ENCODE measurements at regions not wholly inside any gene's neighbourhood (a gene's known extent, or its start where the extent isn't known, plus 50 kb on each side); places are given as distances from the start of the nearest gene placed in this dataset.
"Not testable (repeated sequence)": the region's sequence is repeated elsewhere in the genome, so short reads cannot be mapped to it uniquely, and the experiment has no call there.

DNA sequence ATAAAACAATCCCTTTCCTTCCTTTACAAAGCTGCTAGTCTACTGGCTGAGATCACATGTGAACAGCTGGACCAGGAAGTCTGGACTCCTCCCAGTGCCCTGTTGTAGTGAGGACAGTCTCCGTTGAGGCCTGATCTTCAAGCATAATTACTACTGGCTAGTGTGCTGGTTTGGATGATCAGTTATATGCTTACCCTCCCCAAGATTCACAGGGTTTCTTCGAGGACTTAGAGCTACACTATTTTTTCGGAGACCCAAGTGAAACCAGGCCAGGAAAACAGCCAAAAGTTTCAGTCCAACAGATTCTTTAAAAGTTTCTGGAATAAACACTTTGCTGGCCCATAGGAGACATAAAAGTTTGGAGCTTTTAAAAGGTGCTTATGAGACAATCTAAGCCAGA is 194.9 kb upstream of the CDH11 start:
- DNase-seq: no peak

- DNase-seq: no peak
These were observed 193.4 kb upstream of the CDH11 start for GRCh38 chr16:65315081-65315780.

- DNase-seq: no peak
These were observed 192.8 kb upstream of the CDH11 start for GRCh38 chr16:65314627-65315008.

DNA sequence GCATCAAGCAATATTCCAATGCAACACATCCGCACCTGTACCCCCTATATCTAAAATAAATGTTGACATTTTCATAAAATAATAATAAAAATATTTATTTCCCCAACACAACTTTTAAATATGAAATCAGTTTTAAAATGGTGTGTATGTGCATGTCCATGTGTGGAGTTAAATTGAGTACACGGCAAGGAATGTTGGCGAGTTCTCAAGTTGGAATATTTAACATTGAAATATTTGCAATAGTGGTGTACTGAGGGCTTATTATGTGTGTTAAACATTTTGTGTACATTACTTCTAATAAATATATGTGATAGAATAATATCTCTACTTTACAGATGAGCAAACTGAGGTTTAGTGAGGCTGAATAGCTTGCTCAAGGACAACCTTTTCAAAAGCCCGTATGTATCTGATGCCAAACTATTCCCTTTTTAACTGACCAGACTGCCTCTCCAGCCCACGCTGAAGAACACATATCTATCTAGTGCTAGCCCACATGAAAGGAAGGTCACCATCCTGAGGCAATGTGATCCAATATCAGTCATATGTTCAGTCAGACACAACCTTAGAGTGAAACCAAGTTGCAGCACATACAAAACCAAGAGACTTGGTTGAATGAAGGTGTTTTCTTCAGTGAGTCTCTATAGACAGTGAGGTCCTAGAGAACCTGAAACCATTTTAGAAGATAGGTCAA is 192.2 kb upstream of the CDH11 start:
- no peak for DNase-seq

GRCh38 chr16:65312795-65313194 is 190.9 kb upstream of the CDH11 start:
- DNase-seq: no peak

- DNase-seq: no peak
These were observed 190.2 kb upstream of the CDH11 start for GRCh38 chr16:65312071-65312470.

- DNase-seq: not testable (repeated sequence)
These were observed 188.6 kb upstream of the CDH11 start for GRCh38 chr16:65310491-65310890.

GRCh38 chr16:65309354-65309753 is 187.5 kb upstream of the CDH11 start:
- DNase-seq: peak; percentile 49

- DNase-seq: no peak
These were observed 186.6 kb upstream of the CDH11 start for GRCh38 chr16:65308506-65308905.

GRCh38 chr16:65307286-65307685 is 185.4 kb upstream of the CDH11 start:
- no peak for DNase-seq

GRCh38 chr16:65306722-65307121 is 184.9 kb upstream of the CDH11 start:
- no peak for DNase-seq

- no peak for DNase-seq
These were observed 184.4 kb upstream of the CDH11 start for GRCh38 chr16:65306300-65306699.

DNA sequence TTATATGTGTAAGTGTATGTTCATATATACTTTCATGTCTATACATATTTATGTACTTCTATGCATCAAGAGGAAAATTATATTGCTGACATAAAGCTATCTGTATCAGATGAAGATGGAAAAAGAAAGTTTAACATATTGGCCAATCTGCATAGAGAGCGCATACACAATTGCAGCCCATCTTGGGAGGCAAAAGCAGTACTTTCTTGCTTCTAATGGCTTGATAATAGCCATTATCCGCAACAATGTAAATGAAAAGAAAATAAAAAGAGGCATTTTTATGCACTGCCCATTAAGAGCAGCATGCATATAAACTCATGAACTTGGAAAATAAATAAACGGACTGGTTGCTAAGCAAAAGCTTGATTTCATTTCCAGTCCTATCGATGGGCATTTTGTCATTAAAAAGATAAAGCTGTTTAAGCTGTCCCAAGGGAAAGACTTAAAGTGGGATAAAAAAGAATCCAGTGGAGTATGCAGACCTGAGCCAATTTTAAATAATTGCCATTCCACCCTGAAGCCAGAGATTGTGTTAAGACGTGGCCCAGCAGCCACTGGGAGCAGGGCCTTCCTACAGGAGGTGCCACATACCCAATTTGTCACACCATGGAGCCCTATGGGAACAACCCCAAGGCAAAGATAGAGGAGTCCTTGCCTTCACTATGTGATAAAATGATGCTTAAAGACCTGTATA is 183.6 kb upstream of the CDH11 start:
- DNase-seq: no peak

DNA sequence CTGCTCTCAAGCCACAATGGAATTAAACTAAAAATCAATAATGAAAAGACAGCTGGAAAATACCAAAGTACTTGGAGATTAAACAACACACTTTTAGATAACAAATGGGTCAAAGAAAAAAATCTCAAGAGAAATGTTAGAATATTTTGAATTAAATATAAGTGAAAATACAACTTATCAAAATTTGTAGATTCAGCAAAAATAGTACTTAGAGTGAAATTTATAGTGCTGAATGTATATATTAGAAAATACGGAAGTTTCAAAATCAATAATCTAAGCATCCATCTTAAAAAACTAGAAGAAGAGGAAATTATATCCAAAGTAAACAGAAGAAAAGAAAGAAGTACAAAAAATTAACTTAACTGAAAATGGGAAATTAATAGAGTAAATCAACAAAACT is 179.2 kb upstream of the CDH11 start:
- no peak for DNase-seq

DNA sequence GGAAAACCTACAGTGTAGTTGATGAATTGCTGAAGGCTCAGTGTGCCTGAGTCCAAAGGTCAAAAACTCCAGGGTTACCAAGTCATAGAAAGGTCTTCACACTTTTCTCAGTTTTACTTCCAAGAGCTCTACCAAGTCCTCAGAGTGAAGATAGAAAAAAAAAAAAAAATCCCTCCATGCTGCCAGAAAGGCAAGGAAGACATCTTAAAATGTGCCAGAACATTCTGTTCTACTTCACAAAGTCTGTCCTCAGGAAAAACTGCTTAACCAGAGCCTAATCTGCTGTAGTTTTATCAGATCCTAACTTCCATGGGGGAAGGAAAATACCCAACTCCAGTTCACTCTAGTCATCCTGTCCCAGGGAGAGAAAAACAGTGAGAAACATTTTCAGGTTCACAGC is 175.6 kb upstream of the CDH11 start:
- no peak for DNase-seq

- no peak for DNase-seq
These were observed 173.7 kb upstream of the CDH11 start for GRCh38 chr16:65295527-65295926.

GRCh38 chr16:65294708-65295107 is 172.8 kb upstream of the CDH11 start:
- no peak for DNase-seq

DNA sequence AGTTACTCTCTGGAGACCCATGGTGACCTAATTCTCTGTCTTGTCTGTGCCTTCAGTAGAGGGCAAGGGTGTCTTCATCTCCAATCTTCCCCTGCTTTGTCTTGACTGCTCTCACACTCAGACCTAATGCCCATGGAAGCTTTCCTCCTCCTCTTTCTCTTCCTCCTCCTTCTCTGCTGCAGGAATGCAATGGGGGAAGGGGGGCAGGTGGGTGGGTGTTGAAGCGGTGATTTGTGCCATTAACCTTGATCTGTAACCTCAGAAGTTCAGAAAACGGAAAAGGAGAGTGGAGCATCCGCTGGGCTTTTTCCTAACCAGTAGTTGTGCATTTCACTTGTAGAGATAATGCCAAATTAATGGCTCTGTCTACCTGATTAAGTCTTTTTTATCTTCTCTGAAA is 172.3 kb upstream of the CDH11 start:
- DNase-seq: no peak

GRCh38 chr16:65289022-65289421 is 167.2 kb upstream of the CDH11 start:
- DNase-seq: no peak

DNA sequence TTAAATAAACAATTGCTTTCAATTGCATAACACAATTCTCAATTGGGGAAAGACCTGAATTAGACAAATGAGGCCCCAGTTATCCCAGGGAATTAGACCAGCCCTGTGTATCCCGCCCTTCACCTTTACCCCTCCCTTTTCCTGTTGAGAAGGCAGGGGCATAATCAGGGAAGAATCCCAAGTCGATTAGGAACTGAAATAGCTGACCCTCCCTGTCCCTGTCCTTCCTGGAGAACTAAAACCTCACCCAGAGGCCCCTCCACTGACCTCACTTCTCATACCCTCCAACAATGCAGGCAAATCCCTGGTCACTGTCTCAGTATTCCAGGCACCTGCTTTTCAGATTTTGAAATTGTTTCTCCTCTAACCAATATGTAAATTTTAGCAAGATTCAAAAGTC is 165.4 kb upstream of the CDH11 start:
- no peak for DNase-seq

- DNase-seq: no peak
These were observed 163.5 kb upstream of the CDH11 start for GRCh38 chr16:65285128-65286048.

GRCh38 chr16:65284626-65285025 is 162.8 kb upstream of the CDH11 start:
- no peak for DNase-seq

GRCh38 chr16:65283181-65283651 is 161.4 kb upstream of the CDH11 start:
- DNase-seq: no peak
